K562 (cell line): ENCODE measurements at regions not wholly inside any gene's neighbourhood (a gene's known extent, or its start where the extent isn't known, plus 50 kb on each side); places are given as distances from the start of the nearest gene placed in this dataset.

Source experiments
- CHD4 ChIP-seq: fragments of 200-600 bp; sonication (generic); IDR thresholded peaks from 3 replicates; pipeline ENCODE4 v1.6.1; 2012; ENCODE audit warnings: low read depth, mild to moderate bottlenecking, mixed read lengths, low read length, inconsistent platforms; ENCODE audit not compliant: insufficient read depth, insufficient replicate concordance, poor library complexity, severe bottlenecking
- CTCF ChIP-seq, 3 experiments: IDR thresholded peaks in 2 of 3; conservative IDR thresholded peaks in 1 of 3; 2 replicates each; pipeline ENCODE4 v1.5.1; 2011 to 2012; ENCODE audit warnings: low read length in 3 of 3, mild to moderate bottlenecking in 3 of 3, control low read depth in 2 of 3, improper control_type of control experiment in 1 of 3, inconsistent platforms in 1 of 3, low read depth in 1 of 3, mixed read lengths in 1 of 3, moderate library complexity in 1 of 3; ENCODE audit not compliant: insufficient read depth in 2 of 3
- HDAC1 ChIP-seq, 2 experiments: fragments of 450-650 bp; IDR thresholded peaks; 2 replicates each; pipeline ENCODE4 v1.6.1; 2016 to 2017; ENCODE audit warnings: inconsistent platforms in 1 of 2, mild to moderate bottlenecking in 1 of 2, moderate library complexity in 1 of 2
- HMGN3 ChIP-seq: IDR thresholded peaks from 2 replicates; pipeline ENCODE4 v1.6.1; 2011; ENCODE audit warnings: borderline replicate concordance, low read depth, mild to moderate bottlenecking, mixed read lengths, low read length; ENCODE audit not compliant: insufficient read length; ENCODE audit errors: extremely low read depth
- POLR2A ChIP-seq: fragments of 450-650 bp; conservative IDR thresholded peaks from 2 replicates; pipeline ENCODE4 v1.6.1; 2016
- POLR2AphosphoS5 ChIP-seq: IDR thresholded peaks from 2 replicates; pipeline ENCODE4 v1.6.1; 2011; ENCODE audit warnings: mild to moderate bottlenecking, low read depth, low read length, moderate library complexity; ENCODE audit not compliant: control insufficient read depth, insufficient read depth
- SNAPC5 ChIP-seq: fragments of 250-450 bp; sonication (Bioruptor Pico); IDR thresholded peaks from 2 replicates; pipeline ENCODE4 v1.8.0; 2021; ENCODE audit warnings: moderate library complexity, mild to moderate bottlenecking, inconsistent platforms
- STAT6 ChIP-seq: sonication (generic); formaldehyde crosslinking; IDR thresholded peaks from 2 replicates; pipeline ENCODE4 v1.8.1; 2023; ENCODE audit warnings: mild to moderate bottlenecking, missing genetic modification reagents
- TARDBP ChIP-seq: fragments of 450-650 bp; IDR thresholded peaks from 2 replicates; pipeline ENCODE4 v1.6.1; 2016
- ZFP91 ChIP-seq: sonication (generic); formaldehyde crosslinking; IDR thresholded peaks from 2 replicates; pipeline ENCODE4 v1.8.0; 2022; ENCODE audit warnings: mild to moderate bottlenecking, missing genetic modification reagents
- ZNF253 ChIP-seq: fragments of 250-450 bp; sonication (Bioruptor Pico); conservative IDR thresholded peaks from 2 replicates; pipeline ENCODE4 v1.6.1; 2021; ENCODE audit warnings: mild to moderate bottlenecking
- ZNF280B ChIP-seq: fragments of 250-450 bp; sonication (Bioruptor Pico); IDR thresholded peaks from 2 replicates; pipeline ENCODE4 v1.5.1; 2021; ENCODE audit warnings: mild to moderate bottlenecking
- TF ChIP-seq, protein P1 (sequence below): fragments of 450-650 bp; formaldehyde crosslinking; IDR thresholded peaks from 2 replicates; pipeline ENCODE4 v1.4.0; 2022; ENCODE audit warnings: missing genetic modification characterization
- TF ChIP-seq, protein P2 (sequence below), 2 experiments: IDR thresholded peaks; 2 replicates each; pipeline ENCODE4 v1.6.1; 2012; ENCODE audit warnings: improper control_type of control experiment in 2 of 2, low read depth in 2 of 2, low read length in 2 of 2, borderline replicate concordance in 1 of 2

DNA sequence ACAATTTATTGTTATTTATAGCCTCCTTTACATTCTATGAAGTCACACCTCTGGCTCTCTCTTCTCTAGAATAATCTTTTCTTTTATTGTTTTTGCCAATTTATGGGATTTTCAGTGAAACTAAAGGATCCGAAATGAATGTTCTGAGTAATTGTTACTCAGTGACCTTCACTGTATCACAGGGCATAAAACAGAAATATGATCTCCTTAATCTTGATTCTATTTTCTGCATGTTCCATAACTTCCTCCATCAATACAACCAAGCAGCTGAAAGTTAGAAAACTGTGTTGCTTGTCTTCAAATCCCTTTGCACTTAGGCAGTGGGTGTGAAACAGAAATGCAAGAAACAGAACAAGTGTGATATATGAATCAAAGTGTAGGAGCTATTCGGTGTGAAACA lies 57.4 kb upstream of the FERD3L start:
- TF ChIP-seq CTCF (IDR thresholded peaks at IDR 0.05 in 2 of 3, conservative IDR thresholded peaks at IDR 0.05 in 1 of 3; ENCODE audit: insufficient read depth in 2 of 3, low read depth in 1 of 3, low read length in 3 of 3) (no peak), ZNF253 (CRISPR knock-in tag) (no peak), HMGN3 (no peak), POLR2A (no peak), STAT6 (CRISPR knock-in tag) (no peak), ZFP91 (CRISPR knock-in tag) (no peak), TARDBP (no peak), ZNF280B (CRISPR knock-in tag) (no peak), HDAC1 (IDR thresholded peaks at IDR 0.05) (no peak), CHD4 (no peak), POLR2AphosphoS5 (no peak), SNAPC5 (CRISPR knock-in tag) (no peak)
- TF ChIP-seq, protein P1, sequence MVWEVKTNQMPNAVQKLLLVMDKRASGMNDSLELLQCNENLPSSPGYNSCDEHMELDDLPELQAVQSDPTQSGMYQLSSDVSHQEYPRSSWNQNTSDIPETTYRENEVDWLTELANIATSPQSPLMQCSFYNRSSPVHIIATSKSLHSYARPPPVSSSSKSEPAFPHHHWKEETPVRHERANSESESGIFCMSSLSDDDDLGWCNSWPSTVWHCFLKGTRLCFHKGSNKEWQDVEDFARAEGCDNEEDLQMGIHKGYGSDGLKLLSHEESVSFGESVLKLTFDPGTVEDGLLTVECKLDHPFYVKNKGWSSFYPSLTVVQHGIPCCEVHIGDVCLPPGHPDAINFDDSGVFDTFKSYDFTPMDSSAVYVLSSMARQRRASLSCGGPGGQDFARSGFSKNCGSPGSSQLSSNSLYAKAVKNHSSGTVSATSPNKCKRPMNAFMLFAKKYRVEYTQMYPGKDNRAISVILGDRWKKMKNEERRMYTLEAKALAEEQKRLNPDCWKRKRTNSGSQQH: no peak
- TF ChIP-seq, protein P2, sequence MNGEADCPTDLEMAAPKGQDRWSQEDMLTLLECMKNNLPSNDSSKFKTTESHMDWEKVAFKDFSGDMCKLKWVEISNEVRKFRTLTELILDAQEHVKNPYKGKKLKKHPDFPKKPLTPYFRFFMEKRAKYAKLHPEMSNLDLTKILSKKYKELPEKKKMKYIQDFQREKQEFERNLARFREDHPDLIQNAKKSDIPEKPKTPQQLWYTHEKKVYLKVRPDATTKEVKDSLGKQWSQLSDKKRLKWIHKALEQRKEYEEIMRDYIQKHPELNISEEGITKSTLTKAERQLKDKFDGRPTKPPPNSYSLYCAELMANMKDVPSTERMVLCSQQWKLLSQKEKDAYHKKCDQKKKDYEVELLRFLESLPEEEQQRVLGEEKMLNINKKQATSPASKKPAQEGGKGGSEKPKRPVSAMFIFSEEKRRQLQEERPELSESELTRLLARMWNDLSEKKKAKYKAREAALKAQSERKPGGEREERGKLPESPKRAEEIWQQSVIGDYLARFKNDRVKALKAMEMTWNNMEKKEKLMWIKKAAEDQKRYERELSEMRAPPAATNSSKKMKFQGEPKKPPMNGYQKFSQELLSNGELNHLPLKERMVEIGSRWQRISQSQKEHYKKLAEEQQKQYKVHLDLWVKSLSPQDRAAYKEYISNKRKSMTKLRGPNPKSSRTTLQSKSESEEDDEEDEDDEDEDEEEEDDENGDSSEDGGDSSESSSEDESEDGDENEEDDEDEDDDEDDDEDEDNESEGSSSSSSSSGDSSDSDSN (IDR thresholded peaks at IDR 0.05; ENCODE audit: borderline replicate concordance in 1 of 2, low read depth in 2 of 2, low read length in 2 of 2): no peak
